Ovary (tissue), 3 donors: ENCODE measurements at regions not wholly inside any gene's neighbourhood (a gene's known extent, or its start where the extent isn't known, plus 50 kb on each side); places are given as distances from the start of the nearest gene placed in this dataset.

Source experiments
- CTCF ChIP-seq, 3 donors: fragments of 450-650 bp in 2 of 3; fragments of 200-600 bp in 1 of 3; IDR thresholded peaks; one replicate each; pipeline versions ENCODE4 v1.5.1 to v1.8.0; 2016 to 2022; ENCODE audit warnings: antibody characterized with exemption in 3 of 3, mild to moderate bottlenecking in 1 of 3
- POLR2A ChIP-seq: fragments of 450-650 bp; IDR thresholded peaks from one replicate; pipeline ENCODE4 v1.6.1; 2017; ENCODE audit warnings: antibody characterized with exemption, mild to moderate bottlenecking, moderate library complexity
- donor health status: DM: no; HTN: no; CAD: no.

- TF ChIP-seq POLR2A, result no peak
- no peak for TF ChIP-seq CTCF (IDR thresholded peaks at IDR 0.05)
These were observed 108.9 kb downstream of the ENGASE start for GRCh38 chr17:79183293-79184158.
